WTC11 (cell line): ENCODE measurements at regions not wholly inside any gene's neighbourhood (a gene's known extent, or its start where the extent isn't known, plus 50 kb on each side); places are given as distances from the start of the nearest gene placed in this dataset.

ENCODE experiments used
- ATF1 ChIP-seq: sonication (generic); formaldehyde crosslinking; IDR thresholded peaks from 2 replicates; pipeline ENCODE4 v1.8.1; 2023; ENCODE audit warnings: mild to moderate bottlenecking, moderate library complexity, missing genetic modification reagents
- CREB1 ChIP-seq: sonication (generic); formaldehyde crosslinking; IDR thresholded peaks from 2 replicates; pipeline ENCODE4 v1.8.0; 2023; ENCODE audit warnings: mild to moderate bottlenecking, missing genetic modification reagents
- CREM ChIP-seq: sonication (generic); formaldehyde crosslinking; IDR thresholded peaks from 2 replicates; pipeline ENCODE4 v1.8.1; 2022; ENCODE audit warnings: mild to moderate bottlenecking, missing genetic modification reagents, moderate library complexity
- E2F1 ChIP-seq: sonication (generic); formaldehyde crosslinking; IDR thresholded peaks from 2 replicates; pipeline ENCODE4 v1.8.0; 2022; ENCODE audit warnings: mild to moderate bottlenecking, missing genetic modification reagents
- GABPB1 ChIP-seq: sonication (generic); formaldehyde crosslinking; IDR thresholded peaks from 2 replicates; pipeline ENCODE4 v1.8.1; 2023; ENCODE audit warnings: mild to moderate bottlenecking, missing genetic modification reagents
- HMGXB4 ChIP-seq: sonication (generic); formaldehyde crosslinking; IDR thresholded peaks from 2 replicates; pipeline ENCODE4 v1.8.1; 2023; ENCODE audit warnings: mild to moderate bottlenecking, moderate library complexity, missing genetic modification reagents
- MAX ChIP-seq: sonication (generic); formaldehyde crosslinking; IDR thresholded peaks from 2 replicates; pipeline ENCODE4 v1.8.0; 2022; ENCODE audit warnings: mild to moderate bottlenecking, missing genetic modification reagents
- MXD4 ChIP-seq: fragments of 250-450 bp; sonication (Bioruptor Pico); IDR thresholded peaks from 2 replicates; pipeline ENCODE4 v1.8.0; 2021; ENCODE audit warnings: mild to moderate bottlenecking, moderate library complexity, borderline replicate concordance
- NFYB ChIP-seq: sonication (generic); formaldehyde crosslinking; conservative IDR thresholded peaks from 2 replicates; pipeline ENCODE4 v1.8.0; 2022; ENCODE audit warnings: low read depth, missing genetic modification reagents
- USF1 ChIP-seq: sonication (generic); formaldehyde crosslinking; IDR thresholded peaks from 2 replicates; pipeline ENCODE4 v1.8.0; 2022; ENCODE audit warnings: mild to moderate bottlenecking, missing genetic modification reagents
- ZNF425 ChIP-seq: fragments of 250-450 bp; sonication (Bioruptor Pico); conservative IDR thresholded peaks from 2 replicates; pipeline ENCODE4 v1.9.0; 2021; ENCODE audit warnings: mild to moderate bottlenecking
- ZSCAN18 ChIP-seq: fragments of 250-450 bp; sonication (Bioruptor Pico); IDR thresholded peaks from 2 replicates; pipeline ENCODE4 v2.1.2; 2022; ENCODE audit warnings: mild to moderate bottlenecking, moderate library complexity
- TF ChIP-seq, protein P1 (sequence below): fragments of 200-600 bp; IDR thresholded peaks from 2 replicates; pipeline ENCODE4 v1.8.0; 2022; ENCODE audit warnings: antibody characterized with exemption
- TF ChIP-seq, protein P2 (sequence below): sonication (generic); formaldehyde crosslinking; IDR thresholded peaks from 2 replicates; pipeline ENCODE4 v1.8.1; 2022; ENCODE audit warnings: low read depth, mild to moderate bottlenecking, moderate library complexity, missing genetic modification reagents, borderline replicate concordance

DNA sequence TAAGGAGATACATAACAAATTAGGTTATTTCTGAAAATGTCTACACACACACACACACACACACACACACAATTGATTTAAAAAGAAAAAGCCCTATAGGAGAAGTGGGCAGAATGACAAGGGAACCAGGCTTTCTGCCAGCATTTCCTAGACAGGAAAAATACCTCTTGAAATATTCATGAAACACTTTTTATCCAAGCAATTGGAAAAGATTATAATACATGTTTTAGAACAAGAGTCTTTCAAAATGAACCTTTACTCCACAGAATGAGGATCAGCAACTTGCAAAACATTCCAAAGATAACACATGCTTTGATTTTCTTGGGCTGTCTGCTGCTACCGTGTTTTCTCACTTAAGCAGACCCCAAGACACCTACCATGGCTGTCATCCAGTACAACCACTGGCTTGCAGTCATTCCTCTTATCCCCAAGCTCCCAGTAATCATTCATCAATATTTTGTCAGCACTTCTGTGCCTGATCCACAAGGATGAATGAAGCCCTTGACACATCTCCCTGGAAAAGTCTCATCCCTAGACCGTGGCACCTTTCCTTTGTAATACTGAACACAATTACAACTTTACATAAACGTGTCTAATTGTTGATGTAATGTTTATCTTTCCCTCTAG is 717.1 kb upstream of the ZNF608 start:
- TF ChIP-seq MXD4 (CRISPR knock-in tag) (no peak), ZSCAN18 (CRISPR knock-in tag) (no peak), USF1 (CRISPR knock-in tag) (no peak), MAX (no peak), HMGXB4 (CRISPR knock-in tag) (no peak), GABPB1 (no peak), ATF1 (CRISPR knock-in tag) (no peak), E2F1 (no peak), ZNF425 (CRISPR knock-in tag) (no peak), CREB1 (no peak), CREM (CRISPR knock-in tag) (no peak), NFYB (CRISPR knock-in tag) (no peak)
- TF ChIP-seq, protein P1, sequence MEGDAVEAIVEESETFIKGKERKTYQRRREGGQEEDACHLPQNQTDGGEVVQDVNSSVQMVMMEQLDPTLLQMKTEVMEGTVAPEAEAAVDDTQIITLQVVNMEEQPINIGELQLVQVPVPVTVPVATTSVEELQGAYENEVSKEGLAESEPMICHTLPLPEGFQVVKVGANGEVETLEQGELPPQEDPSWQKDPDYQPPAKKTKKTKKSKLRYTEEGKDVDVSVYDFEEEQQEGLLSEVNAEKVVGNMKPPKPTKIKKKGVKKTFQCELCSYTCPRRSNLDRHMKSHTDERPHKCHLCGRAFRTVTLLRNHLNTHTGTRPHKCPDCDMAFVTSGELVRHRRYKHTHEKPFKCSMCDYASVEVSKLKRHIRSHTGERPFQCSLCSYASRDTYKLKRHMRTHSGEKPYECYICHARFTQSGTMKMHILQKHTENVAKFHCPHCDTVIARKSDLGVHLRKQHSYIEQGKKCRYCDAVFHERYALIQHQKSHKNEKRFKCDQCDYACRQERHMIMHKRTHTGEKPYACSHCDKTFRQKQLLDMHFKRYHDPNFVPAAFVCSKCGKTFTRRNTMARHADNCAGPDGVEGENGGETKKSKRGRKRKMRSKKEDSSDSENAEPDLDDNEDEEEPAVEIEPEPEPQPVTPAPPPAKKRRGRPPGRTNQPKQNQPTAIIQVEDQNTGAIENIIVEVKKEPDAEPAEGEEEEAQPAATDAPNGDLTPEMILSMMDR, result no peak
- TF ChIP-seq, protein P2, sequence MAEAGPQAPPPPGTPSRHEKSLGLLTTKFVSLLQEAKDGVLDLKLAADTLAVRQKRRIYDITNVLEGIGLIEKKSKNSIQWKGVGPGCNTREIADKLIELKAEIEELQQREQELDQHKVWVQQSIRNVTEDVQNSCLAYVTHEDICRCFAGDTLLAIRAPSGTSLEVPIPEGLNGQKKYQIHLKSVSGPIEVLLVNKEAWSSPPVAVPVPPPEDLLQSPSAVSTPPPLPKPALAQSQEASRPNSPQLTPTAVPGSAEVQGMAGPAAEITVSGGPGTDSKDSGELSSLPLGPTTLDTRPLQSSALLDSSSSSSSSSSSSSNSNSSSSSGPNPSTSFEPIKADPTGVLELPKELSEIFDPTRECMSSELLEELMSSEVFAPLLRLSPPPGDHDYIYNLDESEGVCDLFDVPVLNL, result no peak
